GM18909 (cell line): ENCODE measurements at regions not wholly inside any gene's neighbourhood (a gene's known extent, or its start where the extent isn't known, plus 50 kb on each side); places are given as distances from the start of the nearest gene placed in this dataset.
"Not testable (repeated sequence)": the region's sequence is repeated elsewhere in the genome, so short reads cannot be mapped to it uniquely, and the experiment has no call there.

Experiments used
- ATAC-seq: cut with Tn5 transposase; IDR thresholded peaks from one replicate; pipeline ENCODE4 v1.9.1; 2021; ENCODE audit warnings: mild to moderate bottlenecking; ENCODE audit not compliant: unreplicated experiment, poor library complexity

GRCh38 chr5:42230839-42231238, 192.4 kb upstream of the GHR start:
- no peak for ATAC-seq

- no peak for ATAC-seq
Measured at GRCh38 chr5:42235241-42235640, 188.0 kb upstream of the GHR start.

GRCh38 chr5:42235837-42236236, 187.4 kb upstream of the GHR start:
- ATAC-seq: no peak

GRCh38 chr5:42241636-42242035, 181.6 kb upstream of the GHR start:
- no peak for ATAC-seq

GRCh38 chr5:42242210-42242609, 181.0 kb upstream of the GHR start:
- no peak for ATAC-seq

GRCh38 chr5:42242881-42243485, 180.3 kb upstream of the GHR start:
- ATAC-seq: no peak

- no peak for ATAC-seq
Measured at GRCh38 chr5:42252306-42252705, 170.9 kb upstream of the GHR start.

GRCh38 chr5:42259914-42260313, 163.3 kb upstream of the GHR start:
- ATAC-seq: not testable (repeated sequence)

GRCh38 chr5:42267091-42267490, 156.1 kb upstream of the GHR start:
- no peak for ATAC-seq

GRCh38 chr5:42268170-42268569, 155.1 kb upstream of the GHR start:
- ATAC-seq: not testable (repeated sequence)

GRCh38 chr5:42268630-42269029, 154.6 kb upstream of the GHR start:
- ATAC-seq: no peak

GRCh38 chr5:42270771-42271170, 152.5 kb upstream of the GHR start:
- ATAC-seq: no peak

GRCh38 chr5:42274913-42275312, 148.3 kb upstream of the GHR start:
- no peak for ATAC-seq

GRCh38 chr5:42277293-42277692, 145.9 kb upstream of the GHR start:
- no peak for ATAC-seq

GRCh38 chr5:42284584-42284983, 138.7 kb upstream of the GHR start:
- no peak for ATAC-seq

GRCh38 chr5:42285230-42285629, 138.0 kb upstream of the GHR start:
- ATAC-seq: no peak

GRCh38 chr5:42300496-42300895, 122.7 kb upstream of the GHR start:
- no peak for ATAC-seq

- ATAC-seq: no peak
Measured at GRCh38 chr5:42301349-42301748, 121.9 kb upstream of the GHR start.

GRCh38 chr5:42302186-42302585, 121.1 kb upstream of the GHR start:
- ATAC-seq: no peak

- ATAC-seq: no peak
Measured at GRCh38 chr5:42306287-42306686, 117.0 kb upstream of the GHR start.

GRCh38 chr5:42309865-42310264, 113.4 kb upstream of the GHR start:
- no peak for ATAC-seq

GRCh38 chr5:42315214-42315613, 108.0 kb upstream of the GHR start:
- no peak for ATAC-seq

GRCh38 chr5:42317575-42317974, 105.7 kb upstream of the GHR start:
- no peak for ATAC-seq
